GM19238 (cell line): ENCODE measurements at regions not wholly inside any gene's neighbourhood (a gene's known extent, or its start where the extent isn't known, plus 50 kb on each side); places are given as distances from the start of the nearest gene placed in this dataset.

ENCODE experiments used
- DNase-seq: peaks from one replicate; pipeline ENCODE4 v3.0.0; 2011; ENCODE audit warnings: low spot score; ENCODE audit not compliant: insufficient read length

- no peak for DNase-seq
Measured at GRCh38 chr14:22513066-22513812, 75.8 kb downstream of the DAD1 start.

DNA sequence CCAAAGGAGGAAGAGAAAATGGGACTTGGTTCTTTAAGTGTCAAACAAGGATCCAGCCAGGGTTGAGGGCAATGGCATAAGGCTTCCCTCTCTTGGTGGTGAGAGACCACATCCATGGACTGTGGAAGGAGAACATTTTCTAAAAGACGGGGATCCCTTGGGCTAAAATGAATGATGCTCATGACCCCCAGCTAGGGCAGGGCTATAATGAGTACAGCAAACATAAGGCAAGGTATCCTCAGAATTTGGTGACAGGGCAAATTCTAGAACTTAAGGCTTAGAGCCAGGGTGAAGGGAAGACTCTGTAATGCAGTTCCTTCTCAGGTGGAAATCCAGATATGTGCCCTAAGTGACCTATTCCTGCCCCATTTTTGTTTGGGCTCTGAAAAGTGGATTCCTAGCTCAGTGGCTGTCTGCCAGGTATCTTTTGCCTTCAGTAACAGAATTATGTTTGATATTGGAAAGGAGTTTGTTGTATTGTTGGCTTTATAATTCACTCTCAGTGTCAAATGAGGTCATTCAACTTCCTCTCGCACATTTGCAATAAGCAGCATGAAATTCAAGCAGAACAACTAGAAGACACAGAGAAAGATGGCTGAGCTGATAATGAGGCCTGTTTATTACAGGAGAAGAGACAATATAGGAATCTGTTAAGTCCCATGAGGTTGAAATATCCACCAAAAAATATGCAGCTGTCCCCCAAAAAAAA is 76.8 kb downstream of the DAD1 start:
- no peak for DNase-seq

DNA sequence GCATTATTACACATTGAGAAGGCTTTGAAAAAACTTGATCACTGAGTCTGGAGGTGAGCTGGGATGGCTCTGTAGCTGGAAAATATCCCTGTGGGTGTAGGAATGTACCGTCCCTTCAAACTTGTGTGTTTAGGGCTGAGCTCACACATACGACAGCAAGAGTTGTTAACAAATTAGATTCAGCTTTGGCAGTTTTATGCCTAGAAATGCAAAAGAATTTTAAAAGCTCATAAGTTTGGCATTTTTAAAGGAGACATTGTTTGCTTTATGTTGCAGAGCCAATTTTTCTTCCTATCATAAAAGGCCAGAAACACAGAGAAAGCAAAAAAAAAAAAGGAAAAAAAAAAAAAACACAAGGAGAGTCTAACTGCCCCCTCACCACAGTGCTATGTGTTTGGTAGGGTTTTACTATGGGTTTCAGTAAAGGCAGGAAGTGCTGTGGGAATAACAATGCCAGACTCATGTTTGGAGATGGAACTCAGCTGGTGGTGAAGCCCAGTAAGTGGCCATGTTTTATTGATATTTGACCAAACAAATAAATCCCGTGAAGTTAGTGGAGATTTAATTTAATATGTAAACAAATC is 78.4 kb downstream of the DAD1 start:
- no peak for DNase-seq

GRCh38 chr14:22509751-22510300 is 79.2 kb downstream of the DAD1 start:
- DNase-seq, result no peak

DNA sequence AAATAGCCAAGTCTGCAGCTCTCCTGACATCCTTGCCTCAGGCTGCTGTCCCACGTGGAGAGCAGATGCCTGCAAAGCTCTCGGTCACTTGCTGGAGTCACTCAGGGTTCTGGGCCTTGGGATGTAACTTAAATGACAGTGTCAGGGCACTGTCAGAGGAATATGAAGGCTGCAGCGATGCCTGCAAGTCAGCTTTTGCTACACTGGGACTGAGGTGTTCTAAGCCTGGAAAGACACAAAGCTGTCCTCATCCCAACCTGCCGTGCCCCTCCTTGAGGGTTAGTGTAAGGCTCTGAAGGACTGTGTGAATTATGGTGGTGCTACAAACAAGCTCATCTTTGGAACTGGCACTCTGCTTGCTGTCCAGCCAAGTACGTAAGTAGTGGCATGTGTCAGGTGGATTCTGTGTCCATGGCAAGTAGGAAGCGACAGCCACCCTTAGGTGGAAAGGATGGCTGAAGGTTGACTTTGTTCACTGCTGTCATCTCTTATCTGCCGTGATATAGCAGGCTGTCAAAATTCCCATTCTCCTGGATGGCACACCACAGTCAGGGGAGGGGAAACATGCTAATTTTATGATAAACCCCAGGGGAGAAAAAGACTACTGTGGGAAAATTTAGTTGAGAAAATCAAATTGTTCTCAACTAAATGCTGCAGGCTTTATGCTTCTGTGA is 79.9 kb downstream of the DAD1 start:
- no peak for DNase-seq

GRCh38 chr14:22508662-22509035 is 80.4 kb downstream of the DAD1 start:
- no peak for DNase-seq

- no peak for DNase-seq
Measured at GRCh38 chr14:22508150-22508457, 80.9 kb downstream of the DAD1 start.

- DNase-seq, result no peak
Measured at GRCh38 chr14:22506778-22507351, 82.2 kb downstream of the DAD1 start.

DNA sequence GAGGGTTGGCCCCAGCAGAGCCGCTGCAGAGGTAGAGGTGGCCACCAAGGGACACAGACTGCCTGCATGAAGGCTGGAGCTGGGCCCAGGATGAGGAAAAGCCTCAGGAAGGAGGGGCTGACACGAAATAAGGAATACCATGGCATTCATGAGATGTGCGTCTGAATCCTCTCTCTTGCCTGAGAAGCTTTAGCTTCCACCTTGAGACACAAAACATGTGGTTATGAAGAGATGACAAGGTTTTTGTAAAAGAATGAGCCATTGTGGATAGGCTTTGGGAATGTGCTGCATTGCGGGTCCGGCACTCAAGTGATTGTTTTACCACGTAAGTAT is 82.7 kb downstream of the DAD1 start:
- DNase-seq, result no peak

DNA sequence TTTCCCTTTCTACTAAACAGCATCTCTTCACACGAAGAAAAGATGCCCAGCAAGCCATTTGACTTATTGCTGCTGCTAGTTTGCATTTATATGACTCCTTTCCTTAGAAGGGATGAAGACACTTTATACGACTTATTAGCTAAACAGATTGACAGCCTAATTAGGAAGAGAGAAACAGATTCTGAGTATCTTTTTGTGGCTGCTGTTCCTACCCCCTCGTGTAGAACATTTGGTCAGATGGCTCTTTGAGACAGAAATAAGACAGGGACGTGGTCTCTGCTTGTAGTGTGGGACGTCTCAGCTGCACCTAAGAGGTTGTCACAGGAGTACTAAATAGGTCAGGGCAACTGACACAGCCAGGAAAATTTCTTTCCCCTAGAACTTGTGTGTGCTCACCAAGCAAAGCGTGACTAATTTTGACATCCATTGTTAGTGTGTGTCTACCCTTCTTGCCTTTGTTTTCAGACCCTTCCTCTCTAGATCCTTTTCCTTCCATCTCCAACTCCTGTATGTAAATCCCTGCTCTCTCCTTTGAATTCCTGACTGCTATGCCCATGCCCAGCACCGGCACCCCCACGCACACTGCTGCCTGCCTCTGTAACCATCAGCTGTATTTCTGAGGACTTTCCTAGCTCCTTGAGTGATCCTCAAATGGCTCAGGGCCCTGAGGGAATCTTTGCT is 83.2 kb downstream of the DAD1 start:
- DNase-seq, result no peak

DNA sequence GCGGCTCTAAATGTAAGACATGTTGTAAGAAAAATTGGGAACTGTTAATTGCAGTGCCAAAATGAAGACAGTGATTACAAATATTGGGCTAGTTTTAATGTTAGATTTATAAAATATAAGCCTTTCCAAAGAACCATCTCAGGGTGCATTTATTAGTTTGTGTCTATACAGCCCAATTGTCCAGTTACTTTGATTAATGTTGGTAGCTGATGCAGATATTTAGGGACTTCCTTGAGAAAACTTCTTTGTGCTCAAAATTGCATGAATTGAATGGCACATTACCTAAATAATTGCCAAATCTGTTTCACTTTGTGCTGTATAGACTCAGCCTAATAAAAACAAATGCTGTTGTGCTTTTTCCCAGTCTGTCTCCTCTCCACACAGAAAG is 83.7 kb downstream of the DAD1 start:
- DNase-seq, result no peak

- DNase-seq, result no peak
Measured at GRCh38 chr14:22502551-22502950, 86.5 kb downstream of the DAD1 start.

- DNase-seq, result no peak
Measured at GRCh38 chr14:22502007-22502406, 87.0 kb downstream of the DAD1 start.

DNA sequence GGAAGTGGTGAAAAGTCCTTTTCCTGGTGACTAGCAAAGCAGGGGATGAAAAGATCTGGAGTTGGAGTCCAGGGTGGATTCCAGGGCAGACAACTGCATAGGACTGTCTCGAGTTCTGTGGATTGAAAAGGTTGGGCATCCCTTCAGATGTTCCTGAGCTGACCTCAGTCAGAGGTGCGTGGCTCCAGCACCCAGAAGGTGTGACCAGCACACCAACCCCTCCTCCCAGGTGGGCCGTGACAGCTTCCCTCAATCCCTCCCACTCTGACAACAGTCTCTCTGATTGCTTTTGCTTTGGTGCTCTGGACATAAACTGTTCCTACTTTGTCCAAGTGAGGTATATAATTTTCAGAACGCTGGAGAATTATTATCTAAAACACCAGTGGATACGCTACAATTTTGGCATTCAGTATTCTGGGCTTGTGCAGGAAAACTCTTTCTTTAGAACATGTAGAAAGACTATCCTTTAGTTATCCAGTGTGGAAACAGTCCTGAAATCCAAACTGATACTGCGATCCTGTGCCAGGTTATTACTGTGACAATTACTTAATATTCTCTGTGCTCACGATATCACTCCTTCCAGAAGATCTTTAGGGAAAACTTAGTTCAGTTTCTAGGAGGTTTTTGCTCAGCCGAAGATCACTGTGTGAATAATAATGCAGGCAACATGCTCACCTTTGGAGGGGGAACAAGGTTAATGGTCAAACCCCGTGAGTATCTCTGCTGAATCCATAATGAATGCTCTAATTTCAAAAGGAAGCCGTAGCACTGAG is 87.9 kb downstream of the DAD1 start:
- no peak for DNase-seq

DNA sequence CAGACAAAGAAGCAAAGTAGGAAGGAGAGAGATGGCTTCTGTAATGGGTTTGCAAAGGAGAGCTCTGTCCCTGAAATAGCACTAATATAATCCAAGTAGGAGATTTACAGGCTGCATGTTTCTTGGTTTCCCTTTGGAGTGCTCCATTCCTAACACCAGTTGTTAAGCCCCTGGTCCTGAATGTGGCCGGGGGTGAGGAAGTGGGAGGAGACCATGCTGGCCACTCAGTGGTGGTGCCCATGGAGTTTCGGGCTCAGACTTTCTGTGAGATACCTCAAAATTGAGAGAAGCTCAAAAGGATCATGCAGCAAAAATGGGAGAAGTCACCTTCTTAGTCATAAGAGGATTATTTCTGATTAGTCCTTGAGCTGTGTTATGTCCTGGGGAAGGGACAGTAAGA is 88.5 kb downstream of the DAD1 start:
- no peak for DNase-seq

DNA sequence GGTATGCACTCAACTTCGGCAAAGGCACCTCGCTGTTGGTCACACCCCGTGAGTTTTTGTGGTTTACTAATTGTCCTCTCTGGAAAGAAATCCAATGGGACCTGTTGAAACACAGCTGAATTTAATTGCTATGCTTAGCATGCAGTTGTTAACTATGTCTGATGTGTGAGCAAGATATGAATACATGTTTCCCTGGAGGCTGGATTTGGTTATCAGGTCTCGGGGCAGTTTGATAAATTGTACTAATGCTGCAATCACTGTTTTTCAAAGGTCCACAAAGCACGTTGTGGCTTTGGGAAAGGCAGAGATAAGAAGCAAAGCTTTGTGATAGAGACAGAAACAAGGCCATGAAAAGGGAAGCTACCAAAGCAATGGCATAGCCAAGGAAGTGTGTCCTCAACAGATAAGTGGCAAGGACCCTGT is 91.3 kb downstream of the DAD1 start:
- DNase-seq, result no peak

DNA sequence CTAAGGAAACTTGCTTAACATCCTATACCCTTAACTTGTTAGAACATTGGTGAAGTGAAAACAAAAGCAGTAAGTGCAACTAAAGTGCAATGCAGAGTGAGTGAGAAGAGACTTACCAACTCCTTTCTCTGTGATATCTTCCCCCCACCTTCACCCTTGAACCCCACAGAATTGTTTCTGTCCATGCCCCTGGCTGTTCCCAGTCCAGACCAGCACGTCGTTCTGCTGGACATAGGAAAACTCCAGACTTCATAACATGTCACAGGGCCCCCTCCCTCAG is 91.9 kb downstream of the DAD1 start:
- DNase-seq, result no peak

- DNase-seq, result no peak
Measured at GRCh38 chr14:22494486-22495135, 94.4 kb downstream of the DAD1 start.

- no peak for DNase-seq
Measured at GRCh38 chr14:22493753-22494152, 95.3 kb downstream of the DAD1 start.
